ENCODE measurements at regions not wholly inside any gene's neighbourhood (a gene's known extent, or its start where the extent isn't known, plus 50 kb on each side); places are given as distances from the start of the nearest gene placed in this dataset.

GRCh38 chr7:156236936-156237599 is 403.5 kb upstream of the RNF32 start:
- H3K27me3 ChIP-seq (ENCODE audit: insufficient read depth, low read length): no peaks in the 10 kb centered on the region
- no peaks in the 10 kb centered on the region for H3K36me3 ChIP-seq (ENCODE audit: insufficient read depth, low read length)
- H3K9me3 ChIP-seq (ENCODE audit: insufficient read depth, low read depth, low read length): no peaks in the 10 kb centered on the region
- no peak overlapping the region for H3K27ac ChIP-seq (ENCODE audit: low read depth, low read length)
- H3K9ac ChIP-seq (ENCODE audit: low read depth, low read length): no peak overlapping the region
- 96% methylated on average over 15 of the region's 15 CpGs for WGBS
- H3K4me1 ChIP-seq (ENCODE audit: insufficient read depth, low read length): no peaks in the 10 kb centered on the region
- no peak overlapping the region for H3K4me3 ChIP-seq (ENCODE audit: low read length)

- Histone ChIP-seq H3K27me3 (ENCODE audit: insufficient read depth, low read length) (no peaks in the 10 kb centered on the region), H3K9ac (ENCODE audit: low read depth, low read length) (no peak overlapping the region), H3K9me3 (ENCODE audit: insufficient read depth, low read depth, low read length) (no peaks in the 10 kb centered on the region), H3K27ac (ENCODE audit: low read depth, low read length) (no peak overlapping the region), H3K4me1 (ENCODE audit: insufficient read depth, low read length) (no peaks in the 10 kb centered on the region), H3K36me3 (ENCODE audit: insufficient read depth, low read length) (no peaks in the 10 kb centered on the region), H3K4me3 (ENCODE audit: low read length) (no peak overlapping the region)
- 90% methylated on average over 23 of the region's 23 CpGs for WGBS
Observed at GRCh38 chr7:156236181-156236889, 404.2 kb upstream of the RNF32 start.

GRCh38 chr7:156234666-156235494 is 405.7 kb upstream of the RNF32 start:
- WGBS: 94% methylated on average over 10 of the region's 10 CpGs
- Histone ChIP-seq H3K36me3 (ENCODE audit: insufficient read depth, low read length) (no peaks in the 10 kb centered on the region), H3K27me3 (ENCODE audit: insufficient read depth, low read length) (no peaks in the 10 kb centered on the region), H3K9ac (ENCODE audit: low read depth, low read length) (no peak overlapping the region), H3K27ac (ENCODE audit: low read depth, low read length) (no peak overlapping the region), H3K9me3 (ENCODE audit: insufficient read depth, low read depth, low read length) (no peaks in the 10 kb centered on the region), H3K4me3 (ENCODE audit: low read length) (no peak overlapping the region), H3K4me1 (ENCODE audit: insufficient read depth, low read length) (no peaks in the 10 kb centered on the region)

GRCh38 chr7:156234192-156234591 is 406.4 kb upstream of the RNF32 start:
- Histone ChIP-seq H3K9me3 (ENCODE audit: insufficient read depth, low read depth, low read length) (no peaks in the 10 kb centered on the region), H3K27me3 (ENCODE audit: insufficient read depth, low read length) (no peaks in the 10 kb centered on the region), H3K4me1 (ENCODE audit: insufficient read depth, low read length) (no peaks in the 10 kb centered on the region), H3K4me3 (ENCODE audit: low read length) (no peak overlapping the region), H3K36me3 (ENCODE audit: insufficient read depth, low read length) (no peaks in the 10 kb centered on the region), H3K27ac (ENCODE audit: low read depth, low read length) (no peak overlapping the region), H3K9ac (ENCODE audit: low read depth, low read length) (no peak overlapping the region)
- 92% methylated on average over 3 of the region's 5 CpGs for WGBS

- Histone ChIP-seq H3K4me1 (ENCODE audit: insufficient read depth, low read length) (no peaks in the 10 kb centered on the region), H3K9ac (ENCODE audit: low read depth, low read length) (no peak overlapping the region), H3K4me3 (ENCODE audit: low read length) (no peak overlapping the region), H3K27ac (ENCODE audit: low read depth, low read length) (no peak overlapping the region), H3K36me3 (ENCODE audit: insufficient read depth, low read length) (no peaks in the 10 kb centered on the region), H3K9me3 (ENCODE audit: insufficient read depth, low read depth, low read length) (no peaks in the 10 kb centered on the region), H3K27me3 (ENCODE audit: insufficient read depth, low read length) (no peaks in the 10 kb centered on the region)
- 94% methylated on average over 37 of the region's 37 CpGs for WGBS
Observed at GRCh38 chr7:156232931-156233705, 407.5 kb upstream of the RNF32 start.

- no peaks in the 10 kb centered on the region; the same call in 1 of the 2 replicates for H3K9me3 ChIP-seq (ENCODE audit: insufficient read depth, low read depth, low read length)
- 93% methylated on average over 12 of the region's 12 CpGs for WGBS
Observed at GRCh38 chr7:156230576-156230975, 410.0 kb upstream of the RNF32 start.

GRCh38 chr7:156224833-156225225 is 412.6 kb upstream of the SHH start:
- no peak overlapping the region for H3K4me3 ChIP-seq (ENCODE audit: low read length)
- H3K36me3 ChIP-seq (ENCODE audit: insufficient read depth, low read length): no peaks in the 10 kb centered on the region
- H3K27me3 ChIP-seq (ENCODE audit: insufficient read depth, low read length): no peaks in the 10 kb centered on the region
- peaks cover 6% of the 10 kb centered on the region; the same call in 1 of the 2 replicates for H3K9me3 ChIP-seq (ENCODE audit: insufficient read depth, low read depth, low read length)
- no peak overlapping the region for H3K27ac ChIP-seq (ENCODE audit: low read depth, low read length)
- no peaks in the 10 kb centered on the region for H3K4me1 ChIP-seq (ENCODE audit: insufficient read depth, low read length)
- 100% methylated on average over 1 of the region's 1 CpG for WGBS
- H3K9ac ChIP-seq (ENCODE audit: low read depth, low read length): no peak overlapping the region

More at GRCh38 chr7:156230576-156230975, 410.0 kb upstream of the RNF32 start:
- Histone ChIP-seq H3K4me1 (ENCODE audit: insufficient read depth, low read length) (no peaks in the 10 kb centered on the region), H3K9ac (ENCODE audit: low read depth, low read length) (no peak overlapping the region), H3K27me3 (ENCODE audit: insufficient read depth, low read length) (no peaks in the 10 kb centered on the region), H3K36me3 (ENCODE audit: insufficient read depth, low read length) (no peaks in the 10 kb centered on the region), H3K4me3 (ENCODE audit: low read length) (no peak overlapping the region), H3K27ac (ENCODE audit: low read depth, low read length) (no peak overlapping the region)

- 78% methylated on average over 10 of the region's 10 CpGs for WGBS
- H3K9me3 ChIP-seq (ENCODE audit: insufficient read depth, low read depth, low read length): peaks cover 6% of the 10 kb centered on the region; the same call in 1 of the 2 replicates
- H3K4me1 ChIP-seq (ENCODE audit: insufficient read depth, low read length): no peaks in the 10 kb centered on the region
Observed at GRCh38 chr7:156223935-156224832, 411.9 kb upstream of the SHH start.

GRCh38 chr7:156222611-156223010 is 410.3 kb upstream of the SHH start:
- 92% methylated on average over 7 of the region's 7 CpGs for WGBS
- Histone ChIP-seq H3K36me3 (ENCODE audit: insufficient read depth, low read length) (no peaks in the 10 kb centered on the region), H3K9me3 (ENCODE audit: insufficient read depth, low read depth, low read length) (peaks cover 6% of the 10 kb centered on the region; the same call in 1 of the 2 replicates)

More at GRCh38 chr7:156223935-156224832, 411.9 kb upstream of the SHH start:
- Histone ChIP-seq H3K9ac (ENCODE audit: low read depth, low read length) (no peak overlapping the region), H3K36me3 (ENCODE audit: insufficient read depth, low read length) (no peaks in the 10 kb centered on the region), H3K4me3 (ENCODE audit: low read length) (no peak overlapping the region), H3K27ac (ENCODE audit: low read depth, low read length) (no peak overlapping the region), H3K27me3 (ENCODE audit: insufficient read depth, low read length) (no peaks in the 10 kb centered on the region)

GRCh38 chr7:156222151-156222550 is 409.9 kb upstream of the SHH start:
- whole genome bisulfite sequencing: 92% methylated on average over 4 of the region's 4 CpGs
- no peaks in the 10 kb centered on the region for H3K27me3 ChIP-seq (ENCODE audit: insufficient read depth, low read length)
- no peak overlapping the region for H3K4me3 ChIP-seq (ENCODE audit: low read length)

More at GRCh38 chr7:156222611-156223010, 410.3 kb upstream of the SHH start:
- Histone ChIP-seq H3K27me3 (ENCODE audit: insufficient read depth, low read length) (no peaks in the 10 kb centered on the region), H3K4me1 (ENCODE audit: insufficient read depth, low read length) (no peaks in the 10 kb centered on the region), H3K4me3 (ENCODE audit: low read length) (no peak overlapping the region), H3K9ac (ENCODE audit: low read depth, low read length) (no peak overlapping the region), H3K27ac (ENCODE audit: low read depth, low read length) (no peak overlapping the region)

More at GRCh38 chr7:156222151-156222550, 409.9 kb upstream of the SHH start:
- peaks cover 6% of the 10 kb centered on the region; the same call in 1 of the 2 replicates for H3K9me3 ChIP-seq (ENCODE audit: insufficient read depth, low read depth, low read length)
- H3K36me3 ChIP-seq (ENCODE audit: insufficient read depth, low read length): no peaks in the 10 kb centered on the region
- H3K4me1 ChIP-seq (ENCODE audit: insufficient read depth, low read length): no peaks in the 10 kb centered on the region
- no peak overlapping the region for H3K9ac ChIP-seq (ENCODE audit: low read depth, low read length)
- no peak overlapping the region for H3K27ac ChIP-seq (ENCODE audit: low read depth, low read length)

Measured in HUES64 (cell line).